Kidney (tissue), 13 donors: ENCODE measurements at regions not wholly inside any gene's neighbourhood (a gene's known extent, or its start where the extent isn't known, plus 50 kb on each side); places are given as distances from the start of the nearest gene placed in this dataset.

Experiments used
- DNase-seq, 5 donors: peaks; one replicate each; pipeline ENCODE4 v3.0.0-alpha.2; 2013 to 2020
- FAIRE-seq: peaks from 2 replicates; lab custom pipeline; 2012; peaks lifted over from hg19 to GRCh38; lab: Jason Lieb, UNC
- H3K27ac ChIP-seq, 2 donors: one replicate each; pipeline ENCODE4 v1.7.0; 2013; ENCODE audit warnings: low read depth in 2 of 2, low read length in 2 of 2, inconsistent platforms in 1 of 2
- H3K27me3 ChIP-seq: one replicate; pipeline ENCODE4 v1.7.1; 2013; ENCODE audit warnings: low read length, inconsistent platforms; ENCODE audit not compliant: control insufficient read depth, insufficient read depth
- H3K36me3 ChIP-seq, 3 donors: one replicate each; pipeline versions ENCODE4 v1.7.0 to v1.7.1; 2013; ENCODE audit warnings: low read length in 3 of 3, control low read depth in 1 of 3, inconsistent platforms in 1 of 3; ENCODE audit not compliant: insufficient read depth in 3 of 3, control insufficient read depth in 2 of 3
- H3K4me1 ChIP-seq, 3 donors: one replicate each; pipeline versions ENCODE4 v1.7.0 to v1.7.1; 2013; ENCODE audit warnings: low read length in 3 of 3, inconsistent platforms in 1 of 3, low read depth in 1 of 3; ENCODE audit not compliant: control insufficient read depth in 2 of 3, insufficient read depth in 2 of 3
- H3K4me3 ChIP-seq, 3 donors: one replicate each; pipeline versions ENCODE4 v1.7.0 to v1.8.1; 2013; ENCODE audit warnings: low read length in 3 of 3, control low read depth in 1 of 3, inconsistent platforms in 1 of 3
- H3K9ac ChIP-seq, 3 donors: one replicate each; pipeline versions ENCODE4 v1.7.0 to v1.7.1; 2013; ENCODE audit warnings: low read length in 3 of 3, control low read depth in 1 of 3, inconsistent platforms in 1 of 3
- H3K9me3 ChIP-seq, 3 donors: one replicate each; pipeline versions ENCODE4 v1.7.0 to v1.7.1; 2013; ENCODE audit warnings: low read length in 3 of 3, control low read depth in 1 of 3, inconsistent platforms in 1 of 3; ENCODE audit not compliant: control insufficient read depth in 2 of 3, insufficient read depth in 1 of 3
- intact Hi-C: fragments of 100-400 bp; cut with DNase I; formaldehyde crosslinking; loops from one replicate; pipeline ENCODE4 v1.11.1; 2022
- TF ChIP-seq, protein P1 (sequence below): IDR thresholded peaks from 3 replicates; pipeline ENCODE4 v1.5.1; 2012; ENCODE audit warnings: mild to moderate bottlenecking, moderate library complexity, borderline replicate concordance; ENCODE audit not compliant: insufficient read depth; ENCODE audit errors: extremely low read depth
- donor health status: control.
- donor health status: control.
- donor health status: control.
- donor health status: control.
- donor health status: control.
- donor health status: DM: yes; HTN: yes; CAD: no.
- donor health status: Normal renal cell carcinoma (clear cell type).

DNA sequence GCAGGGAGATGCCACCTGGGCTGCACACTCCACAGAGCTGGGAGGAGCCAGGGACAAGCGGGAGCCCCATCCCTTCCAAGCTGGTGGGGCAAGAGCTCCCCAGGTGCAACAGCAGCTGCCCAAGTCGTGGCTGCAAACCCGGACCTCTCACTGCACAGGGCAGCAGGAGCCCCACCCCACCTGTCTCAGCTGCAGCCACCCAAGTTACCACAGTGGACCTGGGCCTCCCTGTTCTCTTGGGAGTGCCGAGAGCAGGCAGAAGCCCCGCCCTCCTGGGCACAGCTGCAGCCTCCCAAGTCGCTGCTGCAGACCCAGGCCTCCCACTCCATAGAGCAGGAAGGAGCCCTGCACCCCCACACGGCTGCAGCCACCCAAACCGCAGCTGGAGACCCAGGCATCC lies 374.1 kb upstream of the ACO1 start:
- TF ChIP-seq, protein P1, sequence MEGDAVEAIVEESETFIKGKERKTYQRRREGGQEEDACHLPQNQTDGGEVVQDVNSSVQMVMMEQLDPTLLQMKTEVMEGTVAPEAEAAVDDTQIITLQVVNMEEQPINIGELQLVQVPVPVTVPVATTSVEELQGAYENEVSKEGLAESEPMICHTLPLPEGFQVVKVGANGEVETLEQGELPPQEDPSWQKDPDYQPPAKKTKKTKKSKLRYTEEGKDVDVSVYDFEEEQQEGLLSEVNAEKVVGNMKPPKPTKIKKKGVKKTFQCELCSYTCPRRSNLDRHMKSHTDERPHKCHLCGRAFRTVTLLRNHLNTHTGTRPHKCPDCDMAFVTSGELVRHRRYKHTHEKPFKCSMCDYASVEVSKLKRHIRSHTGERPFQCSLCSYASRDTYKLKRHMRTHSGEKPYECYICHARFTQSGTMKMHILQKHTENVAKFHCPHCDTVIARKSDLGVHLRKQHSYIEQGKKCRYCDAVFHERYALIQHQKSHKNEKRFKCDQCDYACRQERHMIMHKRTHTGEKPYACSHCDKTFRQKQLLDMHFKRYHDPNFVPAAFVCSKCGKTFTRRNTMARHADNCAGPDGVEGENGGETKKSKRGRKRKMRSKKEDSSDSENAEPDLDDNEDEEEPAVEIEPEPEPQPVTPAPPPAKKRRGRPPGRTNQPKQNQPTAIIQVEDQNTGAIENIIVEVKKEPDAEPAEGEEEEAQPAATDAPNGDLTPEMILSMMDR, result no peak
- no peak overlapping the region for H3K27ac ChIP-seq
- H3K4me3 ChIP-seq, result no peak overlapping the region
- FAIRE-seq (no peak), DNase-seq (peak in 1 of 5 donors; percentile 74)
- no peaks in the 10 kb centered on the region for H3K27me3 ChIP-seq
- peaks cover 0 to 2% (median 0%) of the 10 kb centered on the region in 3 donors for H3K9me3 ChIP-seq
- no peaks in the 10 kb centered on the region for H3K4me1 ChIP-seq
- intact Hi-C loops, result no loop called here
- no peaks in the 10 kb centered on the region for H3K36me3 ChIP-seq
- no peak overlapping the region for H3K9ac ChIP-seq

DNA sequence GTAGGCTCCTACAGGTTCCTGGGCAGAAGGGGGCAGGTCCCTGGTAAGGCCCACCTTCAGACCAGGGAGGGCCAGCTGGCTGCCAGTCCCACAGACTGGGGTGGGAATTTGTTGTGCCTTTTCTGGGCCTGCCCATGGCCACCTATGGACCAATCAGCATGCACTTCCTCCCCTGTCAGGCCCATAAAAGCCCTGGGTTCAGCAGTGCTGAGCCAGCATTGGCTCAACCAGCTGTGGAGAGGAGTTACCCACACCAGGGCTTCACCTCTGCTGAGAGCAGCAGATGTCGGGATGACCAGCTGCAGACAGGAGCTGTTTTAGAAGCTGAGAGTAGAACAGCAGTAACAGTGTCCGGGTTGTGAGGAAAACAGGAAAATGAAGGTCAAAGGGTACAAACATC lies 373.4 kb upstream of the ACO1 start:
- no peak for FAIRE-seq
- Histone ChIP-seq H3K27ac (no peak overlapping the region), H3K4me1 (no peaks in the 10 kb centered on the region), H3K9me3 (peaks cover 0 to 2% (median 0%) of the 10 kb centered on the region in 3 donors), H3K9ac (no peak overlapping the region), H3K4me3 (no peak overlapping the region), H3K27me3 (no peaks in the 10 kb centered on the region), H3K36me3 (no peaks in the 10 kb centered on the region)
- intact Hi-C loops, result no loop called here
- DNase-seq, result no peak
- TF ChIP-seq, protein P1, result no peak

DNA sequence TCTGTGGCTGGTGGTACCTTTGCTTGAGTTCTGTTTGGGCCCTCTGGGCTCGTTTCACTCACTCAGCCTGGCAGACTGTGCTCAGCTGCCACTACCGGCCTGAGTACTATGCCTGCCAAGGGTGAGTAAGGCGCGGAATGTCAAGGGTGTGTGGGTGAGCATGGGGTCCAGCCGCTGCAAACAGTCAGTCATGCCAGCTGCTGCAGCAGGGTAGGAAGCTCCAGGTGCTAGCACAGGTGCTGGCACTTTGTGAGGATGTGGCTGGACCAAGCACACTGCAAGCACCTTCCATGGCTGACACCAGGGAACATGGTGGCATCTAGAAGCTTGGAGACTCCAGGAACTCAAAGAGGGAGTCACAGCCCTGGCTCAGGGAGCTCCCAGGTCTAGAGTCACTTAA lies 368.6 kb upstream of the ACO1 start:
- FAIRE-seq, result no peak
- no peaks in the 10 kb centered on the region for H3K4me1 ChIP-seq
- no peak overlapping the region for H3K9ac ChIP-seq
- DNase-seq, result no peak
- H3K9me3 ChIP-seq, result peaks cover 0 to 2% (median 0%) of the 10 kb centered on the region in 3 donors
- TF ChIP-seq, protein P1, result no peak
- H3K27me3 ChIP-seq, result no peaks in the 10 kb centered on the region
- no peak overlapping the region for H3K4me3 ChIP-seq
- no peak overlapping the region for H3K27ac ChIP-seq
- no peaks in the 10 kb centered on the region for H3K36me3 ChIP-seq
- intact Hi-C loops, result no loop called here

DNA sequence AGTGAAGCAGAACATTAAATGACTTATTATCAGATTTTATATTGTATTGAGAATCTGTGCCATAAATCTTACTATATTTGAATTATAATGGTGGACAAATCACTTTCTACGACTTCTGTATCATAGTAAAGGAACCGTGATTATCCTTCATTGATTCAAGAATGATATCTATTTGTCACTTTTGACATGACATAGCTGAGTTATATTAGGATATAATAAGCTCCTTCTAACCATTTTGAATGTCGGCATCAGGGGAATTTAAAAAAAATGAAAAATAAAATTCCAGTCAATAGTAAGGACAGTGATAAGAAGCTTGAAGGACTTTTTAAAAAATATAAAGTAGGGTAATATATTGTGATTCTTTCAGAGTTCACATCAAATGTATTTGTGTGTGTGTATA lies 338.9 kb upstream of the ACO1 start:
- no peaks in the 10 kb centered on the region for H3K27me3 ChIP-seq
- H3K9ac ChIP-seq, result no peak overlapping the region
- FAIRE-seq (no peak), DNase-seq (no peak)
- H3K36me3 ChIP-seq, result no peaks in the 10 kb centered on the region
- no peaks in the 10 kb centered on the region for H3K4me1 ChIP-seq
- H3K4me3 ChIP-seq, result no peak overlapping the region
- intact Hi-C loops, result no loop called here
- no peak overlapping the region for H3K27ac ChIP-seq
- TF ChIP-seq, protein P1, result no peak
- H3K9me3 ChIP-seq, result no peaks in the 10 kb centered on the region
